GM19239 (cell line): ENCODE measurements at regions not wholly inside any gene's neighbourhood (a gene's known extent, or its start where the extent isn't known, plus 50 kb on each side); places are given as distances from the start of the nearest gene placed in this dataset.
"Not testable (repeated sequence)": the region's sequence is repeated elsewhere in the genome, so short reads cannot be mapped to it uniquely, and the experiment has no call there.

Experiments used
- DNase-seq: peaks from one replicate; pipeline ENCODE4 v3.0.0; 2011; ENCODE audit warnings: low spot score; ENCODE audit not compliant: insufficient read length
- FAIRE-seq: peaks from 2 replicates; lab custom pipeline; 2011; peaks lifted over from hg19 to GRCh38; lab: Jason Lieb, UNC

GRCh38 chr13:111679645-111680044, 359.2 kb downstream of the TEX29 start:
- FAIRE-seq, DNase-seq: not testable (repeated sequence)

- DNase-seq, FAIRE-seq: not testable (repeated sequence)
Observed at GRCh38 chr13:111680100-111680499, 359.7 kb downstream of the TEX29 start.

GRCh38 chr13:111692028-111692427, 371.6 kb downstream of the TEX29 start:
- FAIRE-seq, DNase-seq: not testable (repeated sequence)

GRCh38 chr13:111696121-111696520, 370.8 kb upstream of the SOX1 start:
- DNase-seq, FAIRE-seq: not testable (repeated sequence)

GRCh38 chr13:111702059-111702458, 364.9 kb upstream of the SOX1 start:
- DNase-seq, FAIRE-seq: not testable (repeated sequence)
